DOHH2 (cell line): ENCODE measurements at regions not wholly inside any gene's neighbourhood (a gene's known extent, or its start where the extent isn't known, plus 50 kb on each side); places are given as distances from the start of the nearest gene placed in this dataset.

ENCODE experiments used
- CTCF ChIP-seq: fragments of 200-600 bp; sonication (generic); IDR thresholded peaks from one replicate; pipeline ENCODE4 v1.5.1; 2014; ENCODE audit warnings: antibody characterized with exemption, mild to moderate bottlenecking, low read depth, low read length; ENCODE audit not compliant: poor library complexity, severe bottlenecking
- EZH2phosphoT487 ChIP-seq: fragments of 200-600 bp; sonication (generic); IDR thresholded peaks from 2 replicates; pipeline ENCODE4 v1.6.1; 2017; ENCODE audit warnings: borderline replicate concordance, mild to moderate bottlenecking, antibody characterized with exemption, low read length, moderate library complexity, mixed read lengths

- TF ChIP-seq EZH2phosphoT487 (no peak), CTCF (no peak)
These were observed 126.1 kb upstream of the NUDT7 start for GRCh38 chr16:77596261-77596660.
